ENCODE measurements at regions not wholly inside any gene's neighbourhood (a gene's known extent, or its start where the extent isn't known, plus 50 kb on each side); places are given as distances from the start of the nearest gene placed in this dataset.

DNA sequence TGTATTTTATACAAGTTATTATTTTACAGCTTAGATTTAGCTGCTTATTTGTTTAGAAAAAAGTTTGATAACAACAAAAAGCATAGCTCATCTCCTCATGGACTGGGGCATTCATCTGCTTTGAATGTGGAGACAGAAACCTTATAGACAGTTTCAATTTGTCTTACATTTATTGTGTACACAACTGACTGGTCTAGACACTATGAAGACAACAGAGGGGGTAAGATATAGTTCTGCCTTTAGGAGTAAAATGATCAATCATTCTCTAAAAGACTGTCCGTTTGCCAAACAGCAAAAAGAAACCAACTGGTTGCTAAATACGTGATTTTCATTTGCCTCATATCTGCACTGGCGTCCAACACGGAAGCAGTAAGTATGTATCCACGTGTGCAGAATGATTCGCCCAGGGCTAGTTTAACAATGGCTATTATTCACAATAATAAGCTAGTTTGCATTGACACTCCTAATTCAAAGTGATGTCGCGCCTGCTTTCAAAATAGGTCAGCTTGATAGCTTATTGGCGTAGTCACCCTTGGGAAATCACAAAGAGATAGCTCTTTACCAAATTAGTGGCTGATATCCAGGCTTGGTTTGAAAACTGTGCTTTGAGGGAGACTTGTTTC lies 153.6 kb downstream of the BMP2 start (continued):
- no peak for TF ChIP-seq ARNTL (CRISPR knock-in tag; IDR thresholded peaks at IDR 0.05; ENCODE audit: borderline replicate concordance, low read depth)
- no peak for TF ChIP-seq BACH2 (CRISPR knock-in tag; IDR thresholded peaks at IDR 0.05; ENCODE audit: borderline replicate concordance)
- no peak for TF ChIP-seq ZC3H10 (CRISPR knock-in tag; IDR thresholded peaks at IDR 0.05)
- TF ChIP-seq ESRRG (CRISPR knock-in tag; IDR thresholded peaks at IDR 0.05): no peak
- no peak for TF ChIP-seq PPARA (CRISPR knock-in tag; IDR thresholded peaks at IDR 0.05; ENCODE audit: borderline replicate concordance)

DNA sequence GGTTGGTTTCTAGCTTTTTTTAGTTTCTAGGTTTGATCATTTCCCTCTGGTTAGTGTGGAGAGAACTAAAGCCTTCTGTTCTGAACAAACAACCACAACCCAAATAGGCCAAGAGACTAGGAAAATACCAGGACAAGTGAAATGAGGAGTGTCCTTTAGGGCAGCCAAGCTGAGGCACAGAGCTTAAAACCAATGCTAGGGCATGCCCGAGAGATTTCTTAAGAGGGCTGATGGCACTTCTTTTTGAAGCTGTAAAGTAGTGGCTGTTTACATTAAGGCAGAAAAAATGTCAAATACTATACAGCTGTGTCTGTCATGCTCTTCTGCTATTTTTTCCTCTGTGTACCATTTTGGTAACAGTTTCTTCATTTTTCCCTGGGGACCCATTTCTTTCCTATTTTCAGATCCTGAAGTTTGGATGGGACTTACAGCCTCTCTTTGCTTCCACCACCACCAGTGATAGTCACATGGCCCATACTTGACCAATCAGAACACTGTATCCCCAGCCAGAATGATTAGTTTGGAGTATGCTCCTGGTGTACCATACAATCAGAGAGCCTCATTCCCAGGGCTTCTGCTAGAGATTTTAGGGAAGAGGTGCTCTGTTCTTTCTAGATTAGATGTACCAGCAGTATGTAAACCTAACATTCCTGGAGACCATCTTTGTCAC lies 154.4 kb downstream of the BMP2 start:
- TF ChIP-seq BACH2 (CRISPR knock-in tag; IDR thresholded peaks at IDR 0.05; ENCODE audit: borderline replicate concordance): no peak
- no peak for TF ChIP-seq ARNTL (CRISPR knock-in tag; IDR thresholded peaks at IDR 0.05; ENCODE audit: borderline replicate concordance, low read depth)
- no peak for TF ChIP-seq ZFP3 (CRISPR knock-in tag; IDR thresholded peaks at IDR 0.05)
- no peak for TF ChIP-seq PATZ1 (CRISPR knock-in tag; IDR thresholded peaks at IDR 0.05; ENCODE audit: borderline replicate concordance)
- no peak for ATAC-seq

GRCh38 chr20:6924681-6925080 lies 157.2 kb downstream of the BMP2 start:
- no peak for ATAC-seq
- TF ChIP-seq ZNF8 (CRISPR knock-in tag; IDR thresholded peaks at IDR 0.05): no peak
- TF ChIP-seq PPARA (CRISPR knock-in tag; IDR thresholded peaks at IDR 0.05; ENCODE audit: borderline replicate concordance): no peak
- TF ChIP-seq GLIS3 (CRISPR knock-in tag; IDR thresholded peaks at IDR 0.05): no peak
- TF ChIP-seq ZC3H10 (CRISPR knock-in tag; IDR thresholded peaks at IDR 0.05): no peak
- TF ChIP-seq TOX (CRISPR knock-in tag; IDR thresholded peaks at IDR 0.05; ENCODE audit: borderline replicate concordance): no peak
- no peak for TF ChIP-seq SNAI2 (CRISPR knock-in tag; IDR thresholded peaks at IDR 0.05)

DNA sequence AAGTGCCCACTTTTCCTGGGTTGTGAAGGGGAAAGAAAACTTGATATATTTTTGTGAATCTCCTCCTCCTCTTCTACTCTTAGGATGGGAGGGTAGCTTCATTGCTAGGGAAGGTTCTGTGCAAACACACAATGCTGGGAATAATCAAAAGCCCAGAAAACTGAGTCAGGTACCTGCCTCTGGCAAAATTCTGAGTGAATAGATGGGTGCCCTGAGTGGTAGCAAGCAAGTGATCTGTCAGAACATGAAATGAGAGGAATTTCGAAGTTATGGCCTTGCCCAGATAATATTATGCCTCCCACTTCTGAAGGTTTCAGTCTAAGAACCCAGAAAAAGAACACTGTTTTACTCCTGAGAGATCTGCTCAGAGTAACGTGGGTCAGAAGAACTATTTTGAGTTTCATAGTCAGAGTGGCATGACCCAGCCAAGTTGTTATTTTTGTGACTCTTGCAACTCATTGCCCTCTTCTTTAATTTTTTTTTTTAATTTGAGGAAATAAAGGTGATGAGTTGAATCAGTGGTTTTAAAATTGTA lies 158.3 kb downstream of the BMP2 start:
- ATAC-seq: no peak
- no peak for TF ChIP-seq TSHZ2 (CRISPR knock-in tag; IDR thresholded peaks at IDR 0.05)
- TF ChIP-seq ZNF8 (CRISPR knock-in tag; IDR thresholded peaks at IDR 0.05): no peak
- TF ChIP-seq CSDC2 (CRISPR knock-in tag; IDR thresholded peaks at IDR 0.05): no peak
- TF ChIP-seq ZNF70 (CRISPR knock-in tag; IDR thresholded peaks at IDR 0.05): no peak
- TF ChIP-seq ESRRG (CRISPR knock-in tag; IDR thresholded peaks at IDR 0.05): no peak
- TF ChIP-seq CREB5 (CRISPR knock-in tag; IDR thresholded peaks at IDR 0.05; ENCODE audit: low read depth): no peak
- TF ChIP-seq, protein P1, sequence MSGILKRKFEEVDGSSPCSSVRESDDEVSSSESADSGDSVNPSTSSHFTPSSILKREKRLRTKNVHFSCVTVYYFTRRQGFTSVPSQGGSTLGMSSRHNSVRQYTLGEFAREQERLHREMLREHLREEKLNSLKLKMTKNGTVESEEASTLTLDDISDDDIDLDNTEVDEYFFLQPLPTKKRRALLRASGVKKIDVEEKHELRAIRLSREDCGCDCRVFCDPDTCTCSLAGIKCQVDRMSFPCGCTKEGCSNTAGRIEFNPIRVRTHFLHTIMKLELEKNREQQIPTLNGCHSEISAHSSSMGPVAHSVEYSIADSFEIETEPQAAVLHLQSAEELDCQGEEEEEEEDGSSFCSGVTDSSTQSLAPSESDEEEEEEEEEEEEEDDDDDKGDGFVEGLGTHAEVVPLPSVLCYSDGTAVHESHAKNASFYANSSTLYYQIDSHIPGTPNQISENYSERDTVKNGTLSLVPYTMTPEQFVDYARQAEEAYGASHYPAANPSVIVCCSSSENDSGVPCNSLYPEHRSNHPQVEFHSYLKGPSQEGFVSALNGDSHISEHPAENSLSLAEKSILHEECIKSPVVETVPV (CRISPR knock-in tag; IDR thresholded peaks at IDR 0.05): no peak
- no peak for TF ChIP-seq TCF4 (CRISPR knock-in tag; IDR thresholded peaks at IDR 0.05; ENCODE audit: borderline replicate concordance)
- no peak for TF ChIP-seq PATZ1 (CRISPR knock-in tag; IDR thresholded peaks at IDR 0.05; ENCODE audit: borderline replicate concordance)
- no peak for TF ChIP-seq ZNF565 (CRISPR knock-in tag; conservative IDR thresholded peaks at IDR 0.05; ENCODE audit: low read depth)
- TF ChIP-seq OSR1 (CRISPR knock-in tag; IDR thresholded peaks at IDR 0.05): no peak
- TF ChIP-seq TOX (CRISPR knock-in tag; IDR thresholded peaks at IDR 0.05; ENCODE audit: borderline replicate concordance): no peak
- TF ChIP-seq RARB (CRISPR knock-in tag; IDR thresholded peaks at IDR 0.05): no peak
- no peak for TF ChIP-seq POU6F1 (CRISPR knock-in tag; IDR thresholded peaks at IDR 0.05; ENCODE audit: borderline replicate concordance, low read depth)

Measured in SK-N-SH treated with all-trans-retinoic acid at 6 μM for 48 hours (cell line).